ES-I3 (cell line): ENCODE measurements at regions not wholly inside any gene's neighbourhood (a gene's known extent, or its start where the extent isn't known, plus 50 kb on each side); places are given as distances from the start of the nearest gene placed in this dataset.

ENCODE experiments used
- H3K36me3 ChIP-seq: 2 replicates; pipeline ENCODE4 v1.6.1; 2013; ENCODE audit warnings: mild to moderate bottlenecking, low read length, control low read depth, moderate library complexity; ENCODE audit not compliant: insufficient read depth
- H3K4me1 ChIP-seq: 2 replicates; pipeline ENCODE4 v1.6.1; 2013; ENCODE audit warnings: mild to moderate bottlenecking, control low read depth, low read length; ENCODE audit not compliant: insufficient read depth
- H3K9ac ChIP-seq: 2 replicates; pipeline ENCODE4 v1.6.1; 2013; ENCODE audit warnings: low read depth, mild to moderate bottlenecking, low read length, moderate library complexity
- H3K9me3 ChIP-seq: 2 replicates; pipeline ENCODE4 v1.6.1; 2013; ENCODE audit warnings: mild to moderate bottlenecking, low read length, moderate library complexity; ENCODE audit not compliant: control insufficient read depth, insufficient read depth

GRCh38 chr21:35582731-35583130 is 477.6 kb downstream of the SETD4 start:
- peaks cover 5% of the 10 kb centered on the region; the same call in 1 of the 2 replicates for H3K4me1 ChIP-seq
- no peak overlapping the region for H3K9ac ChIP-seq
- no peaks in the 10 kb centered on the region for H3K36me3 ChIP-seq
- no peaks in the 10 kb centered on the region for H3K9me3 ChIP-seq

GRCh38 chr21:35581640-35582039 is 478.7 kb downstream of the SETD4 start:
- Histone ChIP-seq H3K4me1 (no peaks in the 10 kb centered on the region), H3K36me3 (no peaks in the 10 kb centered on the region), H3K9ac (no peak overlapping the region), H3K9me3 (no peaks in the 10 kb centered on the region)

GRCh38 chr21:35579520-35580293 is 480.6 kb downstream of the SETD4 start:
- Histone ChIP-seq H3K9me3 (no peaks in the 10 kb centered on the region), H3K4me1 (no peaks in the 10 kb centered on the region), H3K36me3 (no peaks in the 10 kb centered on the region), H3K9ac (no peak overlapping the region)

- H3K9me3 ChIP-seq, result no peaks in the 10 kb centered on the region
- no peak overlapping the region for H3K9ac ChIP-seq
- H3K4me1 ChIP-seq, result no peaks in the 10 kb centered on the region
- no peaks in the 10 kb centered on the region for H3K36me3 ChIP-seq
Observed at GRCh38 chr21:35578831-35579471, 481.4 kb downstream of the SETD4 start.

GRCh38 chr21:35578347-35578782 is 482.0 kb downstream of the SETD4 start:
- Histone ChIP-seq H3K9me3 (no peaks in the 10 kb centered on the region), H3K9ac (no peak overlapping the region), H3K36me3 (no peaks in the 10 kb centered on the region), H3K4me1 (no peaks in the 10 kb centered on the region)

- Histone ChIP-seq H3K9ac (no peak overlapping the region), H3K4me1 (no peaks in the 10 kb centered on the region), H3K36me3 (no peaks in the 10 kb centered on the region), H3K9me3 (no peaks in the 10 kb centered on the region)
Observed at GRCh38 chr21:35575280-35575915, 484.9 kb downstream of the SETD4 start.

GRCh38 chr21:35573472-35574374 is 486.6 kb downstream of the SETD4 start:
- no peaks in the 10 kb centered on the region for H3K4me1 ChIP-seq
- no peaks in the 10 kb centered on the region for H3K36me3 ChIP-seq
- no peaks in the 10 kb centered on the region for H3K9me3 ChIP-seq
- H3K9ac ChIP-seq, result no peak overlapping the region

GRCh38 chr21:35571910-35572309 is 488.4 kb downstream of the SETD4 start:
- no peaks in the 10 kb centered on the region for H3K9me3 ChIP-seq
- H3K9ac ChIP-seq, result no peak overlapping the region
- no peaks in the 10 kb centered on the region for H3K36me3 ChIP-seq
- H3K4me1 ChIP-seq, result no peaks in the 10 kb centered on the region

- Histone ChIP-seq H3K36me3 (no peaks in the 10 kb centered on the region), H3K9ac (no peak overlapping the region), H3K4me1 (peaks cover 7% of the 10 kb centered on the region), H3K9me3 (no peaks in the 10 kb centered on the region; the same call in 1 of the 2 replicates)
Observed at GRCh38 chr21:35568643-35569042, 491.7 kb downstream of the SETD4 start.

GRCh38 chr21:35566874-35567273 is 493.5 kb downstream of the SETD4 start:
- no peak overlapping the region for H3K9ac ChIP-seq
- H3K9me3 ChIP-seq, result no peaks in the 10 kb centered on the region; the same call in 1 of the 2 replicates
- H3K36me3 ChIP-seq, result no peaks in the 10 kb centered on the region
- H3K4me1 ChIP-seq, result peaks cover 7% of the 10 kb centered on the region

- Histone ChIP-seq H3K36me3 (no peaks in the 10 kb centered on the region), H3K9me3 (no peaks in the 10 kb centered on the region; the same call in 1 of the 2 replicates), H3K9ac (no peak overlapping the region), H3K4me1 (peaks cover 7% of the 10 kb centered on the region)
Observed at GRCh38 chr21:35565204-35565611, 495.1 kb downstream of the SETD4 start.

- no peak overlapping the region for H3K9ac ChIP-seq
- H3K36me3 ChIP-seq, result no peaks in the 10 kb centered on the region
- H3K9me3 ChIP-seq, result no peaks in the 10 kb centered on the region; the same call in 1 of the 2 replicates
- H3K4me1 ChIP-seq, result peaks cover 7% of the 10 kb centered on the region
Observed at GRCh38 chr21:35563885-35564451, 496.4 kb downstream of the SETD4 start.

- Histone ChIP-seq H3K9ac (no peak overlapping the region), H3K4me1 (peaks cover 7% of the 10 kb centered on the region), H3K9me3 (no peaks in the 10 kb centered on the region; the same call in 1 of the 2 replicates), H3K36me3 (no peaks in the 10 kb centered on the region)
Observed at GRCh38 chr21:35562876-35563275, 497.4 kb downstream of the SETD4 start.

GRCh38 chr21:35561116-35561515 is 499.2 kb downstream of the SETD4 start:
- H3K9ac ChIP-seq, result no peak overlapping the region
- peaks cover 7% of the 10 kb centered on the region for H3K4me1 ChIP-seq
- no peaks in the 10 kb centered on the region for H3K36me3 ChIP-seq
- no peaks in the 10 kb centered on the region for H3K9me3 ChIP-seq
